Adrenal gland (tissue), 9 donors: ENCODE measurements at regions not wholly inside any gene's neighbourhood (a gene's known extent, or its start where the extent isn't known, plus 50 kb on each side); places are given as distances from the start of the nearest gene placed in this dataset.
"Not testable (repeated sequence)": the region's sequence is repeated elsewhere in the genome, so short reads cannot be mapped to it uniquely, and the experiment has no call there.

Source experiments
- DNase-seq, 7 donors: peaks; one replicate each; pipeline ENCODE4 v3.0.0-alpha.2; 2019 to 2020
- H3K27ac ChIP-seq, 5 donors: fragments of 200-600 bp; sonication (generic) in 4 of 5; 1 replicate in 3 of 5; 2 replicates in 2 of 5; pipeline versions ENCODE4 v1.5.1 to v1.8.0; 2016 to 2020; ENCODE audit warnings: mild to moderate bottlenecking in 1 of 5
- H3K27me3 ChIP-seq: fragments of 200-600 bp; 2 replicates; pipeline ENCODE4 v1.8.0; 2021
- H3K36me3 ChIP-seq, 2 donors: fragments of 200-600 bp; replicated peaks in 1 of 2; 1 replicate in 1 of 2; 2 replicates in 1 of 2; pipeline versions ENCODE4 v1.5.1 to v1.8.0; 2018 to 2022
- H3K4me1 ChIP-seq, 2 donors: fragments of 200-600 bp; replicated peaks in 1 of 2; 1 replicate in 1 of 2; 2 replicates in 1 of 2; pipeline versions ENCODE4 v1.5.1 to v1.8.0; 2018 to 2021
- H3K4me3 ChIP-seq, 4 donors: fragments of 200-600 bp; sonication (generic) in 3 of 4; one replicate each; pipeline ENCODE4 v1.5.1; 2016 to 2018
- H3K9me3 ChIP-seq, 3 donors: fragments of 200-600 bp; sonication (generic) in 1 of 3; replicated peaks in 1 of 3; 1 replicate in 2 of 3; 2 replicates in 1 of 3; pipeline versions ENCODE4 v1.5.1 to v1.8.0; 2016 to 2021
- POLR2A ChIP-seq, 2 donors: fragments of 450-650 bp; IDR thresholded peaks; one replicate each; pipeline ENCODE4 v1.6.1; 2017; ENCODE audit warnings: antibody characterized with exemption in 2 of 2, mild to moderate bottlenecking in 2 of 2, moderate library complexity in 1 of 2
- WGBS, 4 donors: extraction: QIAGEN DNeasy Blood & Tissue Kit in 2 of 4; methylation state at CpG; one replicate each; pipeline versions ENCODE4 v1.1.5 to v1.1.7; 2013 to 2017; 5-methylcytosine and 5-hydroxymethylcytosine counted together
- intact Hi-C, 2 donors: fragments of 100-400 bp; cut with DNase I; formaldehyde crosslinking; loops; one replicate each; pipeline versions ENCODE4 v1.14.1 to v1.15.0; 2022 to 2023
- TF ChIP-seq, protein P1 (sequence below), 6 experiments: fragments of 450-650 bp in 4 of 6; fragments of 200-600 bp in 2 of 6; sonication (generic) in 1 of 6; IDR thresholded peaks; 1 replicate in 5 of 6; 2 replicates in 1 of 6; pipeline versions ENCODE4 v1.5.1 to v1.8.0; 2016 to 2021; ENCODE audit warnings: antibody characterized with exemption in 6 of 6, mild to moderate bottlenecking in 2 of 6, moderate library complexity in 1 of 6
- donor health status: healthy with polysubstance abuse.
- donor health status: Bipolar disorder and iron deficiency.
- donor health status: DM: yes; HTN: yes; CAD: no.
- donor health status: DM: no; HTN: no; CAD: no.
- donor health status: DM: no; HTN: no; CAD: no.

DNA sequence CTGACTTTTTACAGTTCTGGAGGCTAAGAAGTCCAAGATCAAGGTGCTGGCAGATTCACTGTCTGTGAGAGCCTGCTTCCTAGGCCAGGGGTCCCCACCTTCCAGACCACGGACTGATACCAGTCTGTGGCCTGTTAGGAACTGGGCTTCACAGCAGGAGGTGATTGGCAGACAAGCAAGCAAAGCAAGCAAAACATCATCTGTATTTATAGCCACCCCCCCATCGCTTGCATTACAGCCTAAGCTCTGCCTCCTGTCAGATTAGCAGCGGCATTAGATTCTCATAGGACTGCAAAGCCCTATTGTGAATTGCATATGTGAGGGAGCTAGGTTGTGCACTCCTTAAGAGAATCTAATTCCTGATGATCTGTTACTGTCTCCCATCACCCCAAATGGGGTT is 194.7 kb upstream of the THRB start:
- H3K27ac ChIP-seq = no peak overlapping the region
- no peaks in the 10 kb centered on the region for H3K36me3 ChIP-seq
- no peaks in the 10 kb centered on the region for H3K27me3 ChIP-seq
- H3K9me3 ChIP-seq = no peaks in the 10 kb centered on the region
- TF ChIP-seq POLR2A (IDR thresholded peaks at IDR 0.05) = no peak
- TF ChIP-seq, protein P1, sequence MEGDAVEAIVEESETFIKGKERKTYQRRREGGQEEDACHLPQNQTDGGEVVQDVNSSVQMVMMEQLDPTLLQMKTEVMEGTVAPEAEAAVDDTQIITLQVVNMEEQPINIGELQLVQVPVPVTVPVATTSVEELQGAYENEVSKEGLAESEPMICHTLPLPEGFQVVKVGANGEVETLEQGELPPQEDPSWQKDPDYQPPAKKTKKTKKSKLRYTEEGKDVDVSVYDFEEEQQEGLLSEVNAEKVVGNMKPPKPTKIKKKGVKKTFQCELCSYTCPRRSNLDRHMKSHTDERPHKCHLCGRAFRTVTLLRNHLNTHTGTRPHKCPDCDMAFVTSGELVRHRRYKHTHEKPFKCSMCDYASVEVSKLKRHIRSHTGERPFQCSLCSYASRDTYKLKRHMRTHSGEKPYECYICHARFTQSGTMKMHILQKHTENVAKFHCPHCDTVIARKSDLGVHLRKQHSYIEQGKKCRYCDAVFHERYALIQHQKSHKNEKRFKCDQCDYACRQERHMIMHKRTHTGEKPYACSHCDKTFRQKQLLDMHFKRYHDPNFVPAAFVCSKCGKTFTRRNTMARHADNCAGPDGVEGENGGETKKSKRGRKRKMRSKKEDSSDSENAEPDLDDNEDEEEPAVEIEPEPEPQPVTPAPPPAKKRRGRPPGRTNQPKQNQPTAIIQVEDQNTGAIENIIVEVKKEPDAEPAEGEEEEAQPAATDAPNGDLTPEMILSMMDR (IDR thresholded peaks at IDR 0.05) = no peak
- intact Hi-C loops = no loop called here
- no peak for DNase-seq
- WGBS, 4 donors = 86 to 92% (median 91%) methylated on average over 2 to 3 of the region's 3 CpGs
- H3K4me3 ChIP-seq = no peak overlapping the region
- no peaks in the 10 kb centered on the region for H3K4me1 ChIP-seq

DNA sequence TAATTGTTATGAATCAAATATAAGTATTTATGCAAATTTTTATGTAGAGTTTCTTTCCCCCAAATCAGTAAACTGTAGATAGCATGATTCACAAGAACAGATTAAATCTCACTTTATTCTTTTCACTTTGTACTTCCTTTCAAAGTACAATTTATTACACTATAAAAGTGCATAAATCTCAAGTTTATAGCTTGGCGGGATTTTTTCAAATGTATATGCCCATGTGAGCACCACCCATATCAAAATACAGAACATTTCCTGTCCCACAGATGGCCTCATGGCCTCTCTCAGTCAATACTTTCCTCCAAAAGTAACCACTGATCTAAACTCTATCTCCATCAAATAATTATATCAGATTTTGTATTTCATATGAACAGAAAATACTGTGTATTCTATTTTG is 196.1 kb upstream of the THRB start:
- no peaks in the 10 kb centered on the region for H3K36me3 ChIP-seq
- no peak overlapping the region for H3K4me3 ChIP-seq
- no peaks in the 10 kb centered on the region for H3K9me3 ChIP-seq
- H3K4me1 ChIP-seq = no peaks in the 10 kb centered on the region
- WGBS, 4 donors = 71 to 85% (median 78%) methylated on average over 1 of the region's 1 CpG
- TF ChIP-seq, protein P1 (IDR thresholded peaks at IDR 0.05) = no peak
- no peak for TF ChIP-seq POLR2A (IDR thresholded peaks at IDR 0.05)
- H3K27me3 ChIP-seq = no peaks in the 10 kb centered on the region
- no peak for DNase-seq
- no peak overlapping the region for H3K27ac ChIP-seq
- intact Hi-C loops = no loop called here

- intact Hi-C loops = not testable (repeated sequence)
- 78 to 100% (median 91%) methylated on average over 1 of the region's 1 CpG for WGBS, 4 donors
Measured at GRCh38 chr3:24699078-24699477, 204.4 kb upstream of the THRB start.

GRCh38 chr3:24704496-24704895 is 209.8 kb upstream of the THRB start:
- Histone ChIP-seq H3K9me3 (no peaks in the 10 kb centered on the region), H3K36me3 (no peaks in the 10 kb centered on the region), H3K27me3 (no peaks in the 10 kb centered on the region), H3K4me1 (no peaks in the 10 kb centered on the region), H3K4me3 (no peak overlapping the region), H3K27ac (no peak overlapping the region)
- peak in 1 of 7 donors; percentile 20 for DNase-seq
- intact Hi-C loops = no loop called here
- TF ChIP-seq, protein P1 (IDR thresholded peaks at IDR 0.05) = no peak
- TF ChIP-seq POLR2A (IDR thresholded peaks at IDR 0.05) = no peak
- 20 to 43% (median 30%) methylated on average over 3 of the region's 3 CpGs for WGBS, 4 donors

More at GRCh38 chr3:24699078-24699477, 204.4 kb upstream of the THRB start:
- not testable (repeated sequence) for H3K4me1 ChIP-seq, DNase-seq, H3K27ac ChIP-seq, H3K27me3 ChIP-seq, H3K9me3 ChIP-seq, H3K4me3 ChIP-seq, H3K36me3 ChIP-seq

- no peak overlapping the region for H3K27ac ChIP-seq
- no peaks in the 10 kb centered on the region for H3K36me3 ChIP-seq
- H3K4me3 ChIP-seq = no peak overlapping the region
- no peaks in the 10 kb centered on the region for H3K27me3 ChIP-seq
- intact Hi-C loops = no loop called here
- H3K9me3 ChIP-seq = no peaks in the 10 kb centered on the region
- no peaks in the 10 kb centered on the region for H3K4me1 ChIP-seq
- TF ChIP-seq, protein P1 (IDR thresholded peaks at IDR 0.05) = no peak
- no peak for TF ChIP-seq POLR2A (IDR thresholded peaks at IDR 0.05)
- DNase-seq = no peak
Measured at GRCh38 chr3:24707936-24708335, 213.3 kb upstream of the THRB start.
